ENCODE measurements at regions not wholly inside any gene's neighbourhood (a gene's known extent, or its start where the extent isn't known, plus 50 kb on each side); places are given as distances from the start of the nearest gene placed in this dataset.

DNA sequence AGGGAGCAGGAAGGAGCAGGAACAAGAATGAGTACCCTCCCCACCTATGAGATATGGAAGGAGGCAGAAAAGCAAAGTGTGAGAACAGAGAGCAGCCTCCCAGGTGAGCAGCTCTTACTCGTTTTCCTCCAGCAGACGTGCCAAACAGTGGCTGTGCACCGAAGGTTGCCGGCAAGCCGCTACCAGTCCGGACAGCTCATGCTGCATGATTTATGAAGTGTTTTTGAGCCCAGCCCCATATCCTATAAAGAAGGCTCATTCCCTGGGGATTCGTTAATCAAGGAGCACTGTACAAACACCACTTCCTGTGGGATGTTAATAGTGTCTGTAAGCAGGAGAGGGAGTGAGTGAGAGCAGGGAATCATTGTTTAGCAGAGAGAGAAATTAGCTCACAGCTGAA lies 118.3 kb upstream of the FOXB1 start:
- intact Hi-C loops (cut with micrococcal nuclease), result no loop called here
- no peaks in the 10 kb centered on the region for H3K79me2 ChIP-seq (ENCODE audit: insufficient read depth, low read length)
- ChIA-PET POLR2A (no interaction called here), CTCF (no interaction called here), RAD21 (ENCODE audit: low non-redundant PET in 1 of 2, low total read pairs in 2 of 2, uncharacterized antibody in 2 of 2, unreplicated experiment in 2 of 2) (no interaction called here)
- DNase-seq (ENCODE audit: low read depth, low spot score), result no peak
- H3K4me1 ChIP-seq (ENCODE audit: control insufficient read depth in 1 of 2, insufficient read depth in 2 of 2, low read length in 2 of 2), result no peaks in the 10 kb centered on the region
- H3K36me3 ChIP-seq (ENCODE audit: control insufficient read depth in 1 of 2, insufficient read depth in 2 of 2, low read length in 2 of 2), result no peaks in the 10 kb centered on the region
- no peaks in the 10 kb centered on the region for H3K9me3 ChIP-seq (ENCODE audit: control insufficient read depth in 1 of 2, insufficient read depth in 1 of 2, low read depth in 1 of 2, low read length in 2 of 2)
- BruUV-seq (replicated peaks), result no TSS peak
- TF ChIP-seq SP1 (IDR thresholded peaks at IDR 0.05; ENCODE audit: low read depth) (no peak), ELF1 (IDR thresholded peaks at IDR 0.05; ENCODE audit: borderline replicate concordance, low read depth) (no peak), POLR2AphosphoS5 (IDR thresholded peaks at IDR 0.05; ENCODE audit: low read depth, low read length) (no peak), CBX3 (IDR thresholded peaks at IDR 0.05; ENCODE audit: low read depth) (no peak), ZBTB33 (IDR thresholded peaks at IDR 0.05; ENCODE audit: extremely low read depth, insufficient replicate concordance, low read length) (no peak), ZNF274 (IDR thresholded peaks at IDR 0.05; ENCODE audit: low read depth, low read length) (no peak), SIN3A (IDR thresholded peaks at IDR 0.05; ENCODE audit: low read depth) (no peak), SRF (IDR thresholded peaks at IDR 0.05; ENCODE audit: low read depth) (no peak), REST (IDR thresholded peaks at IDR 0.05; ENCODE audit: low read depth) (no peak), EGR1 (IDR thresholded peaks at IDR 0.05; ENCODE audit: low read depth) (no peak)
- TF ChIP-seq, protein P1, sequence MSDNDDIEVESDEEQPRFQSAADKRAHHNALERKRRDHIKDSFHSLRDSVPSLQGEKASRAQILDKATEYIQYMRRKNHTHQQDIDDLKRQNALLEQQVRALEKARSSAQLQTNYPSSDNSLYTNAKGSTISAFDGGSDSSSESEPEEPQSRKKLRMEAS (IDR thresholded peaks at IDR 0.05), result no peak
- TF ChIP-seq, protein P2, sequence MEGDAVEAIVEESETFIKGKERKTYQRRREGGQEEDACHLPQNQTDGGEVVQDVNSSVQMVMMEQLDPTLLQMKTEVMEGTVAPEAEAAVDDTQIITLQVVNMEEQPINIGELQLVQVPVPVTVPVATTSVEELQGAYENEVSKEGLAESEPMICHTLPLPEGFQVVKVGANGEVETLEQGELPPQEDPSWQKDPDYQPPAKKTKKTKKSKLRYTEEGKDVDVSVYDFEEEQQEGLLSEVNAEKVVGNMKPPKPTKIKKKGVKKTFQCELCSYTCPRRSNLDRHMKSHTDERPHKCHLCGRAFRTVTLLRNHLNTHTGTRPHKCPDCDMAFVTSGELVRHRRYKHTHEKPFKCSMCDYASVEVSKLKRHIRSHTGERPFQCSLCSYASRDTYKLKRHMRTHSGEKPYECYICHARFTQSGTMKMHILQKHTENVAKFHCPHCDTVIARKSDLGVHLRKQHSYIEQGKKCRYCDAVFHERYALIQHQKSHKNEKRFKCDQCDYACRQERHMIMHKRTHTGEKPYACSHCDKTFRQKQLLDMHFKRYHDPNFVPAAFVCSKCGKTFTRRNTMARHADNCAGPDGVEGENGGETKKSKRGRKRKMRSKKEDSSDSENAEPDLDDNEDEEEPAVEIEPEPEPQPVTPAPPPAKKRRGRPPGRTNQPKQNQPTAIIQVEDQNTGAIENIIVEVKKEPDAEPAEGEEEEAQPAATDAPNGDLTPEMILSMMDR (IDR thresholded peaks at IDR 0.05 in 2 of 3, conservative IDR thresholded peaks at IDR 0.05 in 1 of 3; ENCODE audit: borderline replicate concordance in 1 of 3, insufficient read depth in 1 of 3, low read depth in 2 of 3, low read length in 2 of 3), result no peak
- TF ChIP-seq, protein P3, sequence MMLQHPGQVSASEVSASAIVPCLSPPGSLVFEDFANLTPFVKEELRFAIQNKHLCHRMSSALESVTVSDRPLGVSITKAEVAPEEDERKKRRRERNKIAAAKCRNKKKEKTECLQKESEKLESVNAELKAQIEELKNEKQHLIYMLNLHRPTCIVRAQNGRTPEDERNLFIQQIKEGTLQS (IDR thresholded peaks at IDR 0.05), result no peak
- peaks cover 23% of the 10 kb centered on the region for H3K27me3 ChIP-seq (ENCODE audit: insufficient read depth, low read length)
- no peak for ATAC-seq
- H3K27ac ChIP-seq (ENCODE audit: low read depth, low read length), result no peak overlapping the region
- H3K9me2 ChIP-seq (ENCODE audit: insufficient read depth), result no peaks in the 10 kb centered on the region
- H3K4me2 ChIP-seq (ENCODE audit: low read length), result no peak overlapping the region
- H4K20me1 ChIP-seq (ENCODE audit: insufficient read depth), result no peaks in the 10 kb centered on the region
- H3K4me3 ChIP-seq (replicated peaks in 1 of 2; ENCODE audit: low read depth in 1 of 2, low read length in 2 of 2), result no peak overlapping the region
- no peak overlapping the region for H3K9ac ChIP-seq (ENCODE audit: low read length)
- H2AFZ ChIP-seq (ENCODE audit: low read depth, low read length, poor library complexity, severe bottlenecking), result no peak overlapping the region

Data from HCT116 (cell line).